ENCODE measurements at regions not wholly inside any gene's neighbourhood (a gene's known extent, or its start where the extent isn't known, plus 50 kb on each side); places are given as distances from the start of the nearest gene placed in this dataset.

- no peaks in the 10 kb centered on the region for H3K27me3 ChIP-seq (ENCODE audit: control insufficient read depth, low read length)
- H3K9me3 ChIP-seq (ENCODE audit: control insufficient read depth, insufficient read depth, low read length) = no peaks in the 10 kb centered on the region
- no peaks in the 10 kb centered on the region for H3K79me2 ChIP-seq (ENCODE audit: control insufficient read depth, low read length)
- no peak overlapping the region for H3K4me2 ChIP-seq (ENCODE audit: low read length)
- no peaks in the 10 kb centered on the region for H4K20me1 ChIP-seq (ENCODE audit: control insufficient read depth, insufficient read depth, low read depth, low read length)
- no peak overlapping the region for H3K4me3 ChIP-seq (ENCODE audit: low read length)
- H3K9me2 ChIP-seq (replicated peaks; ENCODE audit: control insufficient read depth, low read length) = no peaks in the 10 kb centered on the region
- H3K27ac ChIP-seq (ENCODE audit: low read depth, low read length) = no peak overlapping the region
- TF ChIP-seq EZH2phosphoT487 (IDR thresholded peaks at IDR 0.05; ENCODE audit: borderline replicate concordance, low read length) (no peak), CTCF (IDR thresholded peaks at IDR 0.05; ENCODE audit: low read depth, low read length, poor library complexity, severe bottlenecking) (peak; percentile 41)
- H3K36me3 ChIP-seq (ENCODE audit: control insufficient read depth, low read length) = no peaks in the 10 kb centered on the region
- H3K4me1 ChIP-seq (ENCODE audit: control insufficient read depth, low read length) = no peaks in the 10 kb centered on the region
- no peaks in the 10 kb centered on the region for H3F3A ChIP-seq (ENCODE audit: control insufficient read depth, insufficient read depth)
These were observed 108.5 kb upstream of the COL5A2 start for GRCh38 chr2:189287982-189288521.

- TF ChIP-seq CTCF (IDR thresholded peaks at IDR 0.05; ENCODE audit: low read depth, low read length, poor library complexity, severe bottlenecking) (no peak), EZH2phosphoT487 (IDR thresholded peaks at IDR 0.05; ENCODE audit: borderline replicate concordance, low read length) (no peak)
- no peak overlapping the region for H3K4me2 ChIP-seq (ENCODE audit: low read length)
These were observed 111.9 kb upstream of the COL5A2 start for GRCh38 chr2:189291460-189291859.

GRCh38 chr2:189293164-189293563 lies 113.6 kb upstream of the COL5A2 start:
- H3K27me3 ChIP-seq (ENCODE audit: control insufficient read depth, low read length) = no peaks in the 10 kb centered on the region
- no peak overlapping the region for H3K27ac ChIP-seq (ENCODE audit: low read depth, low read length)
- no peaks in the 10 kb centered on the region for H3F3A ChIP-seq (ENCODE audit: control insufficient read depth, insufficient read depth)
- no peaks in the 10 kb centered on the region for H3K36me3 ChIP-seq (ENCODE audit: control insufficient read depth, low read length)
- no peaks in the 10 kb centered on the region for H3K4me1 ChIP-seq (ENCODE audit: control insufficient read depth, low read length)
- H3K9me3 ChIP-seq (ENCODE audit: control insufficient read depth, insufficient read depth, low read length) = no peaks in the 10 kb centered on the region
- no peaks in the 10 kb centered on the region for H3K79me2 ChIP-seq (ENCODE audit: control insufficient read depth, low read length)
- TF ChIP-seq CTCF (IDR thresholded peaks at IDR 0.05; ENCODE audit: low read depth, low read length, poor library complexity, severe bottlenecking) = no peak
- TF ChIP-seq EZH2phosphoT487 (IDR thresholded peaks at IDR 0.05; ENCODE audit: borderline replicate concordance, low read length) = no peak
- H4K20me1 ChIP-seq (ENCODE audit: control insufficient read depth, insufficient read depth, low read depth, low read length) = no peaks in the 10 kb centered on the region
- no peaks in the 10 kb centered on the region for H3K9me2 ChIP-seq (replicated peaks; ENCODE audit: control insufficient read depth, low read length)
- no peak overlapping the region for H3K4me2 ChIP-seq (ENCODE audit: low read length)
- no peak overlapping the region for H3K4me3 ChIP-seq (ENCODE audit: low read length)

More at GRCh38 chr2:189291460-189291859, 111.9 kb upstream of the COL5A2 start:
- H3K9me3 ChIP-seq (ENCODE audit: control insufficient read depth, insufficient read depth, low read length) = no peaks in the 10 kb centered on the region
- no peak overlapping the region for H3K27ac ChIP-seq (ENCODE audit: low read depth, low read length)
- no peaks in the 10 kb centered on the region for H3K27me3 ChIP-seq (ENCODE audit: control insufficient read depth, low read length)
- H4K20me1 ChIP-seq (ENCODE audit: control insufficient read depth, insufficient read depth, low read depth, low read length) = no peaks in the 10 kb centered on the region
- H3K79me2 ChIP-seq (ENCODE audit: control insufficient read depth, low read length) = no peaks in the 10 kb centered on the region
- no peaks in the 10 kb centered on the region for H3K4me1 ChIP-seq (ENCODE audit: control insufficient read depth, low read length)
- no peak overlapping the region for H3K4me3 ChIP-seq (ENCODE audit: low read length)
- H3F3A ChIP-seq (ENCODE audit: control insufficient read depth, insufficient read depth) = no peaks in the 10 kb centered on the region
- no peaks in the 10 kb centered on the region for H3K9me2 ChIP-seq (replicated peaks; ENCODE audit: control insufficient read depth, low read length)
- H3K36me3 ChIP-seq (ENCODE audit: control insufficient read depth, low read length) = no peaks in the 10 kb centered on the region

Data from DOHH2 (cell line).